C4-2B (cell line): ENCODE measurements at regions not wholly inside any gene's neighbourhood (a gene's known extent, or its start where the extent isn't known, plus 50 kb on each side); places are given as distances from the start of the nearest gene placed in this dataset.

ENCODE experiments used
- H3K27ac ChIP-seq: fragments of 450-650 bp; 2 replicates; pipeline ENCODE4 v1.5.1; 2017
- CTCF ChIP-seq: fragments of 450-650 bp; conservative IDR thresholded peaks from 2 replicates; pipeline ENCODE4 v1.5.1; 2017; ENCODE audit warnings: mild to moderate bottlenecking
- ZFX ChIP-seq: fragments of 450-650 bp; IDR thresholded peaks from 2 replicates; pipeline ENCODE4 v1.6.1; 2017

DNA sequence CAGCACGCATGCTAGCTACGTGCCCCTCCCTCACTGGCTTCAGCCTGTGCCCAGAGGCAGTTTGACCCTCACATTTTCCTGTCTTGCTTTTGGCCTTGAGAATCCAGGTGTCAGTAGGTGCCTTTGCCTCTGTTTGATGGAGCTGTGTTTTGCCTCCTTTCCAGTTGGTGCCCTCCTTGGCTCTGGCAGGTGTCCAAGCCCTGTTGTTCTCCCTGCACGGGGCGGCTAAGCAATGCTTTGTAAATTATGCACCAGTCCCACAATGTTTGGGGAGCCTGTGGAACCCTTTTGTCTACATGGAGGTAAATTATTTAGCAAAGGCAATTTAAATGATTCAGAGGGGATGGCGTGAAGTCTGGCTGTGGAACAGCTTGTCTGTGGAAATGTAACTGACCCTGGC lies 202.9 kb upstream of the BOD1L1 start:
- TF ChIP-seq ZFX: no peak
- no peak for TF ChIP-seq CTCF

DNA sequence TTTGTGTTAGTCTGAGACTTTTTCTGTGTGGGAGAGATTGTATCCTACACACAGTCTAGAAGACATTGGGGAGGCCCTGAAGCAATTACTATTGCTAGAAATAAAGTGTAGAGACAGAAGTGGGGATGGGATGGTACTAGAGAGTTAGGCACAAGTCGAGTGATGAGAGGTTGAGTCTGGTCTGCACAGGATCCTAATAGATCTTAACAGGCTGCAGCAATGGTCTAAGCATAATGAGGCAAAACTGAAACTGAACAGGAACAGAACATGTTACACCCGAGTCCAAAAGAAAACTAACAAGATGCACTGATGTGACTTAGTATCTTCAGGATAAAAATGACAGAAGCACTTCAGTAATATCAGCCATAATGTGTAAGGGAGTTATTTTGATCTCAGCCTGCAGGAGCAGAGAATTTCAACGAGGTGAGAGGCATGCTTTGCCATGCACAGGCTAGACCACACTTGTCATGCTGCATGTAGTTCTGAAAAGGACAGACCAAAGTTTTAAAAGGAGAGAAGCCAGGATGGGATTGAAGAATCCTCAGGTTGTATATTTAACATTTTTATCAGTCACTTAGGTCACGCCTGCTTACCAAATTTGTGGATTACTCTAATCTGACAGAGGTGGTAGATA lies 205.8 kb upstream of the BOD1L1 start:
- H3K27ac ChIP-seq: no peak overlapping the region
- no peak for TF ChIP-seq ZFX
- TF ChIP-seq CTCF: no peak

More for the DNA sequence above, 202.9 kb upstream of the BOD1L1 start:
- H3K27ac ChIP-seq: no peak overlapping the region

- H3K27ac ChIP-seq: no peak overlapping the region
- TF ChIP-seq ZFX (no peak), CTCF (no peak)
These were observed 209.7 kb upstream of the BOD1L1 start for GRCh38 chr4:13836946-13837912.

- no peak overlapping the region for H3K27ac ChIP-seq
- TF ChIP-seq CTCF: no peak
- TF ChIP-seq ZFX: no peak
These were observed 213.1 kb upstream of the BOD1L1 start for GRCh38 chr4:13840502-13841190.

DNA sequence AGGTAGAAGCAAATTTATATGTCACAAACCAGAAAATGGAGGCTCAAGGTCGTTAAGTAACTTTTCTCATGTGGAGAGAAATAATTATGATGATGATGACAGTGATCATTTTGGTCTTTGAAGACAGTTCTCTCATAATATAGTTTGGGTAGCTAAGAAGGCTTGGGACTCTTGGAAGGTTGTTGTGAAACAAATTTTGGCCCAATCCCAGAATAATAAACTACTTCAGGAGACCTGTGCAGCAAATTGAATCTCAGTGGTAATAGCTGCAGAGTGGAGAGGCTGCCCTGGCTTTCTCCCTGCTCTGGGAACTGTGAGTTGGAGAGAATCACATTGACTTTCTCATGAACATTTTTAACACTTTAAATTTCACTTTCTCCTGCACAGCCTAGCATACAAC lies 217.2 kb upstream of the BOD1L1 start:
- no peak for TF ChIP-seq ZFX
- TF ChIP-seq CTCF: no peak
- H3K27ac ChIP-seq: no peak overlapping the region

- no peak overlapping the region for H3K27ac ChIP-seq
These were observed 222.3 kb upstream of the BOD1L1 start for GRCh38 chr4:13849778-13850177.

More at GRCh38 chr4:13849778-13850177, 222.3 kb upstream of the BOD1L1 start:
- TF ChIP-seq CTCF (no peak), ZFX (no peak)
